Neural cell (in vitro differentiated cells): ENCODE measurements at regions not wholly inside any gene's neighbourhood (a gene's known extent, or its start where the extent isn't known, plus 50 kb on each side); places are given as distances from the start of the nearest gene placed in this dataset.

Source experiments
- H2AFZ ChIP-seq: fragments of 200-600, 300-800 bp; sonication (generic), shearing (Covaris generic); 2 replicates; pipeline ENCODE4 v1.6.0; 2014; ENCODE audit warnings: low read depth, mild to moderate bottlenecking, antibody characterized with exemption, low read length, moderate library complexity
- H3F3A ChIP-seq: fragments of 200-600 bp; shearing (Covaris generic); 2 replicates; pipeline ENCODE4 v1.6.1; 2016; ENCODE audit warnings: mild to moderate bottlenecking, moderate library complexity, mixed read lengths, antibody characterized with exemption, low read length; ENCODE audit not compliant: insufficient read depth, poor library complexity, severe bottlenecking
- H3K27ac ChIP-seq: fragments of 200-600, 300-800 bp; sonication (generic), shearing (Covaris generic); 2 replicates; pipeline ENCODE4 v1.5.1; 2014; ENCODE audit warnings: mild to moderate bottlenecking, low read length, moderate library complexity
- H3K27me3 ChIP-seq: fragments of 300-800, 200-600 bp; sonication (generic), shearing (Covaris generic); 2 replicates; pipeline ENCODE4 v1.6.0; 2014; ENCODE audit warnings: mild to moderate bottlenecking, low read depth, low read length, moderate library complexity; ENCODE audit not compliant: insufficient read depth
- H3K36me3 ChIP-seq: fragments of 300-800, 200-600 bp; sonication (generic), shearing (Covaris generic); 2 replicates; pipeline ENCODE4 v1.5.1; 2014; ENCODE audit warnings: mild to moderate bottlenecking, antibody characterized with exemption, low read length, moderate library complexity; ENCODE audit not compliant: insufficient read depth
- H3K4me2 ChIP-seq: fragments of 300-800, 200-600 bp; sonication (generic), shearing (Covaris generic); 2 replicates; pipeline ENCODE4 v1.6.0; 2014; ENCODE audit warnings: mild to moderate bottlenecking, low read length
- H3K4me3 ChIP-seq: fragments of 300-800, 200-600 bp; sonication (generic), shearing (Covaris generic); 2 replicates; pipeline ENCODE4 v1.5.1; 2014; ENCODE audit warnings: mild to moderate bottlenecking, low read length, moderate library complexity
- H3K79me2 ChIP-seq: fragments of 200-600 bp; shearing (Covaris generic); replicated peaks from 2 replicates; pipeline ENCODE4 v1.6.0; 2014; ENCODE audit warnings: mild to moderate bottlenecking, low read length, moderate library complexity; ENCODE audit not compliant: insufficient read depth
- H3K9ac ChIP-seq: fragments of 300-800, 200-600 bp; sonication (generic), shearing (Covaris generic); 2 replicates; pipeline ENCODE4 v1.6.1; 2016; ENCODE audit warnings: mild to moderate bottlenecking, low read length, mixed read lengths
- H3K9me2 ChIP-seq: fragments of 200-600 bp; shearing (Covaris generic); 2 replicates; pipeline ENCODE4 v1.6.1; 2016; ENCODE audit warnings: mild to moderate bottlenecking, low read length, mixed read lengths; ENCODE audit not compliant: insufficient read depth
- H3K9me3 ChIP-seq: fragments of 200-600, 300-800 bp; sonication (generic), shearing (Covaris generic); 2 replicates; pipeline ENCODE4 v1.6.1; 2016; ENCODE audit warnings: mild to moderate bottlenecking, mixed run types, low read length, moderate library complexity, mixed read lengths
- H4K20me1 ChIP-seq: fragments of 200-600 bp; shearing (Covaris generic); 2 replicates; pipeline ENCODE4 v1.6.1; 2016; ENCODE audit warnings: mild to moderate bottlenecking, mixed run types; ENCODE audit not compliant: insufficient read depth
- CTCF ChIP-seq: fragments of 450-650 bp; IDR thresholded peaks from 2 replicates; pipeline ENCODE4 v1.5.1; 2014; ENCODE audit warnings: antibody characterized with exemption, mild to moderate bottlenecking, moderate library complexity; ENCODE audit not compliant: poor library complexity, severe bottlenecking
- EP300 ChIP-seq: fragments of 450-650 bp; conservative IDR thresholded peaks from 2 replicates; pipeline ENCODE4 v1.6.1; 2014; ENCODE audit warnings: antibody characterized with exemption, mild to moderate bottlenecking, moderate library complexity; ENCODE audit not compliant: poor library complexity, severe bottlenecking
- EZH2 ChIP-seq: fragments of 200-600, 300-800 bp; shearing (Covaris generic), sonication (generic); IDR thresholded peaks from 2 replicates; pipeline ENCODE4 v1.6.1; 2014; ENCODE audit warnings: antibody characterized with exemption, low read length, borderline replicate concordance, mild to moderate bottlenecking; ENCODE audit not compliant: insufficient read depth, poor library complexity, severe bottlenecking
- MXI1 ChIP-seq: fragments of 450-650 bp; conservative IDR thresholded peaks from 2 replicates; pipeline ENCODE4 v1.6.1; 2014; ENCODE audit warnings: antibody characterized with exemption, mild to moderate bottlenecking; ENCODE audit not compliant: poor library complexity, severe bottlenecking
- POLR2AphosphoS5 ChIP-seq: IDR thresholded peaks from 2 replicates; pipeline ENCODE4 v1.6.1; 2012
- RAD21 ChIP-seq: fragments of 450-650 bp; conservative IDR thresholded peaks from 2 replicates; pipeline ENCODE4 v1.6.1; 2014; ENCODE audit warnings: antibody characterized with exemption, mild to moderate bottlenecking, moderate library complexity
- REST ChIP-seq: IDR thresholded peaks from 2 replicates; pipeline ENCODE4 v1.6.1; 2012; ENCODE audit warnings: borderline replicate concordance
- SMC3 ChIP-seq: fragments of 450-650 bp; conservative IDR thresholded peaks from 2 replicates; pipeline ENCODE4 v1.6.1; 2014; ENCODE audit warnings: antibody characterized with exemption, mild to moderate bottlenecking, moderate library complexity; ENCODE audit not compliant: poor library complexity
- TAF1 ChIP-seq: IDR thresholded peaks from 2 replicates; pipeline ENCODE4 v1.6.1; 2012; ENCODE audit warnings: low read depth

- H2AFZ ChIP-seq, result no peak overlapping the region
- H3K27ac ChIP-seq, result no peak overlapping the region
- H3K4me3 ChIP-seq, result no peak overlapping the region
- no peaks in the 10 kb centered on the region for H3K9me2 ChIP-seq
- no peaks in the 10 kb centered on the region for H3K9me3 ChIP-seq
- H4K20me1 ChIP-seq, result no peaks in the 10 kb centered on the region
- H3K9ac ChIP-seq, result no peak overlapping the region
- no peaks in the 10 kb centered on the region for H3F3A ChIP-seq
- no peak overlapping the region for H3K4me2 ChIP-seq
- no peak for TF ChIP-seq MXI1
- TF ChIP-seq EP300, result no peak
- no peak for TF ChIP-seq EZH2
- TF ChIP-seq POLR2AphosphoS5, result no peak
- TF ChIP-seq REST, result no peak
- no peak for TF ChIP-seq CTCF
- TF ChIP-seq TAF1, result no peak
- no peak for TF ChIP-seq RAD21
- no peak for TF ChIP-seq SMC3
- H3K27me3 ChIP-seq, result no peaks in the 10 kb centered on the region
- H3K36me3 ChIP-seq, result no peaks in the 10 kb centered on the region
- H3K79me2 ChIP-seq, result no peaks in the 10 kb centered on the region
These were observed 222.1 kb downstream of the PCDH18 start for GRCh38 chr4:137310166-137310565.

GRCh38 chr4:137309424-137309823 is 222.9 kb downstream of the PCDH18 start:
- Histone ChIP-seq H3K36me3 (no peaks in the 10 kb centered on the region), H3K27ac (no peak overlapping the region), H3K9me3 (no peaks in the 10 kb centered on the region), H3K27me3 (no peaks in the 10 kb centered on the region), H2AFZ (no peak overlapping the region), H3K4me2 (no peak overlapping the region), H3K9me2 (no peaks in the 10 kb centered on the region), H3K9ac (no peak overlapping the region), H3F3A (no peaks in the 10 kb centered on the region), H3K4me3 (no peak overlapping the region), H4K20me1 (no peaks in the 10 kb centered on the region), H3K79me2 (no peaks in the 10 kb centered on the region)
- TF ChIP-seq RAD21 (no peak), POLR2AphosphoS5 (no peak)

GRCh38 chr4:137307806-137308205 is 224.5 kb downstream of the PCDH18 start:
- Histone ChIP-seq H3K4me3 (no peak overlapping the region), H3K4me2 (no peak overlapping the region), H3K79me2 (no peaks in the 10 kb centered on the region), H4K20me1 (no peaks in the 10 kb centered on the region), H3K36me3 (no peaks in the 10 kb centered on the region), H3K9me2 (no peaks in the 10 kb centered on the region), H3K9ac (no peak overlapping the region), H2AFZ (no peak overlapping the region), H3K27me3 (no peaks in the 10 kb centered on the region), H3K27ac (no peak overlapping the region), H3K9me3 (no peaks in the 10 kb centered on the region), H3F3A (no peaks in the 10 kb centered on the region)
- TF ChIP-seq EZH2, result no peak
- TF ChIP-seq REST, result no peak
- no peak for TF ChIP-seq TAF1
- no peak for TF ChIP-seq RAD21
- no peak for TF ChIP-seq SMC3
- TF ChIP-seq EP300, result no peak
- TF ChIP-seq CTCF, result no peak
- TF ChIP-seq POLR2AphosphoS5, result no peak
- no peak for TF ChIP-seq MXI1
